Stimulated activated CD8-positive, alpha-beta memory T cell treated with anti-CD3 and anti-CD28 coated beads, Interleukin-12 subunit alpha, Interleukin-12 subunit beta, amount 100 ng/mL, for 24 hours (primary cell): ENCODE measurements at regions not wholly inside any gene's neighbourhood (a gene's known extent, or its start where the extent isn't known, plus 50 kb on each side); places are given as distances from the start of the nearest gene placed in this dataset.
"Not testable (repeated sequence)": the region's sequence is repeated elsewhere in the genome, so short reads cannot be mapped to it uniquely, and the experiment has no call there.

ENCODE experiments used
- DNase-seq: peaks from one replicate; pipeline ENCODE4 v3.0.0-alpha.2; 2020; ENCODE audit errors: extremely low read depth

- DNase-seq = no peak
These were observed 50.0 kb upstream of the EMX2 start for GRCh38 chr10:117492504-117492903.

- DNase-seq = no peak
These were observed 54.5 kb upstream of the EMX2 start for GRCh38 chr10:117488004-117488403.

- DNase-seq = no peak
These were observed 55.9 kb upstream of the EMX2 start for GRCh38 chr10:117486606-117487005.

GRCh38 chr10:117483056-117483590, 59.4 kb upstream of the EMX2 start:
- no peak for DNase-seq

- DNase-seq = not testable (repeated sequence)
These were observed 61.5 kb upstream of the EMX2 start for GRCh38 chr10:117481011-117481410.

- DNase-seq = no peak
These were observed 62.4 kb upstream of the EMX2 start for GRCh38 chr10:117480097-117480496.

GRCh38 chr10:117477961-117478670, 64.4 kb upstream of the EMX2 start:
- no peak for DNase-seq

- no peak for DNase-seq
These were observed 65.2 kb upstream of the EMX2 start for GRCh38 chr10:117477211-117477947.

- DNase-seq = no peak
These were observed 65.8 kb upstream of the EMX2 start for GRCh38 chr10:117476716-117477115.

- no peak for DNase-seq
These were observed 66.3 kb upstream of the EMX2 start for GRCh38 chr10:117476281-117476680.

GRCh38 chr10:117472872-117473271, 69.7 kb upstream of the EMX2 start:
- DNase-seq = no peak

- DNase-seq = no peak
These were observed 71.1 kb upstream of the EMX2 start for GRCh38 chr10:117471344-117471874.

- DNase-seq = no peak
These were observed 71.8 kb upstream of the EMX2 start for GRCh38 chr10:117470733-117471132.

GRCh38 chr10:117468665-117469064, 73.9 kb upstream of the EMX2 start:
- no peak for DNase-seq

GRCh38 chr10:117464176-117464575, 78.4 kb upstream of the EMX2 start:
- no peak for DNase-seq

- no peak for DNase-seq
These were observed 79.0 kb upstream of the EMX2 start for GRCh38 chr10:117463545-117463920.

GRCh38 chr10:117462816-117463544, 79.6 kb upstream of the EMX2 start:
- no peak for DNase-seq

- DNase-seq = no peak
These were observed 80.1 kb upstream of the EMX2 start for GRCh38 chr10:117462424-117462792.

- DNase-seq = no peak
These were observed 80.7 kb upstream of the EMX2 start for GRCh38 chr10:117461766-117462423.

GRCh38 chr10:117460846-117461765, 81.4 kb upstream of the EMX2 start:
- no peak for DNase-seq

- no peak for DNase-seq
These were observed 83.3 kb upstream of the PDZD8 start for GRCh38 chr10:117458571-117458970.
